Esophagus squamous epithelium (tissue), 4 donors: ENCODE measurements at regions not wholly inside any gene's neighbourhood (a gene's known extent, or its start where the extent isn't known, plus 50 kb on each side); places are given as distances from the start of the nearest gene placed in this dataset.

Experiments used
- CTCF ChIP-seq, 6 experiments: fragments of 450-650 bp in 4 of 6; fragments of 200-600 bp in 2 of 6; sonication (generic) in 2 of 6; IDR thresholded peaks; one replicate each; pipeline ENCODE4 v1.5.1; 2016 to 2019; ENCODE audit warnings: antibody characterized with exemption in 6 of 6, mild to moderate bottlenecking in 4 of 6, moderate library complexity in 4 of 6
- POLR2A ChIP-seq, 4 donors: fragments of 450-650 bp; IDR thresholded peaks; one replicate each; pipeline ENCODE4 v1.6.1; 2017; ENCODE audit warnings: antibody characterized with exemption in 4 of 4, mild to moderate bottlenecking in 4 of 4, moderate library complexity in 3 of 4

- TF ChIP-seq CTCF (IDR thresholded peaks at IDR 0.05) (no peak), POLR2A (IDR thresholded peaks at IDR 0.05) (no peak)
Observed at GRCh38 chr9:653856-654387, 187.6 kb upstream of the DMRT1 start.
